HuH-7 (cell line): ENCODE measurements at regions not wholly inside any gene's neighbourhood (a gene's known extent, or its start where the extent isn't known, plus 50 kb on each side); places are given as distances from the start of the nearest gene placed in this dataset.
"Not testable (repeated sequence)": the region's sequence is repeated elsewhere in the genome, so short reads cannot be mapped to it uniquely, and the experiment has no call there.

ENCODE experiments used
- DNase-seq: peaks from one replicate; pipeline ENCODE4 v3.0.0; 2011; ENCODE audit warnings: low spot score

DNA sequence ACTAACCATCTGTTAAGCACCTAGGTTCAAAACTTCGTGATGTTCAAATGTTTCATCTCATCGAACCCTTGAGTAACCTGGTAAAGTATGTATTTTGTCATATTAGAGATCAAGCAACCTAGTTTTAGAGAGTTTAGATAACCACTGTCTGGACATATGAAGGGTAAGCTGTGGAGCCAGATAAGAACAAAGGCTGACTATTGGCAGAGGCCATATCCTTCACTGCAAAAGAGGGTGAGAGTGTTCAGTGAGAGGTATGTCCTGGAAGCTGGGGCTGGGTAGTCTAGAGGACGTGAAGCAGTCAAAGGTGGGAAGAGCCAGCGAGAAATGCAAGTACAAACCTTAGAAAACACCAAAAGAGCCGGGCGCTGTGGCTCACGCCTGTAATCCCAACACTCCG is 573.1 kb upstream of the KLF4 start:
- DNase-seq = no peak

DNA sequence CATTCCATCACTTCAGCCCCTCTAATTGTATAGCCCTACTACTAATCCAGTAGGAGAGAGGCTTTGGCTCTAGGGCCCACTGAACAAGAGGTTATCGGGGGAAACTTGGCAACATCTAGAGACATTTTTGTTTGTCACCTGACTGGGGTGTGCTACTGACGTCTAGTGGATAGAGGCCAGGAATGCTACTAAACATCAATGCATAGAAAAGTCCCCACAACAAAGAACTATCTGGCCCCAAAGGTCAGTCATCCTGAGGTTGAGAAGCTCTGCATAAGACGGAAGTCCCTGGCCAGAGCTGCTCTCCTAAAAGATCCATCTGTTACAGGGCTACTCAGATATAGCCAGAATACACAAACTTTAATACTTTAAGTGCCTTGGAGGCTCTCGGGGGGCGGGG is 570.6 kb upstream of the KLF4 start:
- no peak for DNase-seq

DNA sequence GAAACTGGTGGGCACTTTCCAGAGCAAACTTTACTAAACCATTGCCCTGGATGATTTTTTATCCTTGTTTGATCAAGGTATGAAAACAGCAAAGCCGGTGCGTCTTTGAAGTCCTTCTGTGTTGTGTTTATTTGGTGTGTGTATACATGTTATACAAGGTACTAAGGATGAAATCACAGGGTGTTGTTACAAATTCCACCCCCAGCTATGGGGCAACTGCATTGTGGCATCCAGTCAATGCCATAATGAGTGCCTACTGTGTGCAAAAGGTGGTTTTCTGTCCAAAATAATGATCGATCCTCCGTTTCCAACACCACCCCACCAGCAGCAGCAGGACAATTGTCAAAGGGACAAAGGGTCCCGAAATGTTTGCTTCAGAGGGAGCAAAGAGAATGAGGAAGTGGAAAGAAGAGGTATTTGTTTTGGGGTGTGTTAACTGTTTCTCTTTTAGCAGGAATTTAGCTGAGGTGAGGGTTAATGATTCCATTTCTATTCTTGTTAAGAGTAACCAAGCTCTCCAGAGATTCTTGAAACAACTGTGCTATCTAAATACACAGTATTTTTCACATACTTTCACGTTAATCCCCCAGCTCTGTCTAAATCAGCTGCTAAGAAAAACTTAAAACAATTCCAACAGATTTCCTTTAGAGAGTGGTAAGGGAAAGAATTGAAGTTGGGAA is 568.7 kb upstream of the KLF4 start:
- no peak for DNase-seq

DNA sequence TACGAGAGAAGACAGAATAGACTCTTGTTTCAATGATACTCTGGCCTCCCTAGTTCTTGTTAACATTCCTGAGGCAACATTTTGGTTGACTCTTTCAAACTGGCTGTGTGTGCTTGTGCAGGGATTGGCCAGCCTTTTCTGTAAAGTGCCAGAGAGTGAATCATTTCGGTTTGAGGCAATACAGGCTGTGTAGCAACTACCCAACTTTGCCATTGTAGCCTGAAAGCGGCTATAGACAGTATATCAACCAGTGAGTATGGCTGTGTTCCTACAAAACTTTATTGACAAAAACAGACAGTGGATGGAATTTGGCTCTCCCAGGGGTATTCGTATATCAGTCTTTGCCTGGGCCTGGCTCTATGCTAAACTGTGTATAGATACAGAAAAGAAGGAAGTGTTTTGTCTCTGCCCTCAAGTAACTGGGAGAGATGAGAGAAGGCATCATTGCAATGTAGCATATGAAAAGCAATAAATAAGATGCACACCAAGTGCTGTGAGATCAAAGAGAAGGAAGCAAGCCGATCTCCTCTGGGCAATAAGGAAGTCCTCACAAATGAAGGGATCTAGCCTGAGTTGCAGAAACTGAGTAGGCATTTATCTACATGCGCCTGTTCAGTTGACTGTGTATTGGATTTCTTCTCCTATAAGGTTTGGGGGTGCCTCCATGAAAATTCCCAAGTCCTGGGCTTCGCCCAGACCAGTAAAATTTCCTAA is 568.0 kb upstream of the KLF4 start:
- no peak for DNase-seq

DNA sequence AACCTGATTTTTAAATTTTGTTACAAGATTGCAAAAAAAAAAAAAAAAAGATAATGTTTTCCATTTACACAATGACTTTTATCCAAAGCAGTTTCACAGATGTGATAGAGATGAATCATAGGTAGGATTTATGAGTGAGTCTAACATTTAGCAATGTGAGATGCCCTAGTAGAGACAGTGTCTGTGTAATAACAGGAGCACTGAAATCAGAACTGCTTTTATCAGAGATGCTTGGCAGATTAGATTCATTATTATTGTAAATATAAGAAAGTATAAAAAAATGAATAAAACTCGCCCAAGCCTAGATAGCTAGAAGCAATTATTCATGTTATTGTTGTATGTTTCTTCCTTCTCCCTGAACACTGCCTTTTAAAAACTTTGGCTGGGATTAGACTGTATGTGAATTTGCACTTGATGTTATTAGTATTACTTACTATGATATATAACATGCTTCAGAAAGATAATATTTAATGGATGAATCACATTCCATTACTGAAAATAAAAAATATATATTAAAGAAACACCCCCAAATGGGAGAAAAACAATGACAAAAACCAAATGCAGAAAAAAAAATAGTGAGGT is 567.3 kb upstream of the KLF4 start:
- no peak for DNase-seq

DNA sequence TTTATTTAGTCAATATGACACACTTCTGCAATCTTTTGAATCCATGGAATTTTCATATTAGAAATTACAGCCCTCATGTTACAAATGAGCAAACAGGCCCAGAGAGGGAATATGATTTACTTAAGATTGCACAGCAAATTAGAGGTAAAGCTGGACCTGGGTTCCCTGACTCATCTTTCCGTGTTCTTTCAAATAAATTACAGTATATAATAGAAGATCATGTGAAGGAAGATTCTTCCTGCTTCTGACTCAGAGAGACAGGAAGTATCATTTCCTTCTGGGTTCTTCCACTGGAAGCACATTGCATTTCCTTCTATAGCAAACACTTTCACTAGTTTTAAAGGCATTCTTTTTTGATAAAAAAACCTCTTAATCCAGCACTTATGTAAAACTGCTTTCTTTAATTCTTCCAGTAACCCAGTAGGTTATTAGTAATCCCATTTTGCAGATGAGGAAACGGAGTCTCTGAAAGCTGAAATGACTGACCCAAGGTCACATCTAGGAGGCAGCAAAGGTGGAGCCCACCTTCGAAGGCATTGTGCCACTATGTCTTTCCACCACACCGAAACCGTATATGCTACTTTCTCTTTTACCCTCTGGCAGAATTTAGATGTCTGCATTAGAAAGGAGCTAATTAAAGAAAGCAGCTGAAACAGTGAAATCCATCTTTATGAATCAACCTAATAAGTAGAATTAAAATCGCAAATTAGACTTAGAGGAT is 566.7 kb upstream of the KLF4 start:
- DNase-seq = no peak

DNA sequence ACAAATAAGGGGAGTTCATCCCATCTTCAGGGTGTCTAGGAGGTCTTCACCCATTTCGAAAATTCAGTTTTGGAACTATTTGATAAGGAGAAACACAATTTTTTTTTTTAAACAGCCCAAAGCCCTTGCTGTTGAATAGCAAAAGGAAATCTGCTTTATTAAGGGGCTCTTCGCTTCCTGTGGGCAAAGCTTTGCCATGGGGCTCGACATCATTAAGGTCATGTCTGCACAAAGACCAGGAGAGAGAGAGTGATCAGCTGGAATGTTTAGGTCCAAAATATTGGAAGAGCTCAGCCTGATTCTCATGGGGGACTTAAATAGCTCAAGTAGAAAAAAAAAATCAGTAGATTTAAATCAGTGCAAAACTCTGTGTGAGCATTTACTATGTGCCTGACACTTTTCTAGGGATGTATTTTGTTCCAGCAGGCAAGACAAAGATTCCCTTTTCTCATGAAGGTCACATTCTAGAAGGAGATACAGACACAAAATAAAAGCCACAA is 564.6 kb upstream of the KLF4 start:
- no peak for DNase-seq

DNA sequence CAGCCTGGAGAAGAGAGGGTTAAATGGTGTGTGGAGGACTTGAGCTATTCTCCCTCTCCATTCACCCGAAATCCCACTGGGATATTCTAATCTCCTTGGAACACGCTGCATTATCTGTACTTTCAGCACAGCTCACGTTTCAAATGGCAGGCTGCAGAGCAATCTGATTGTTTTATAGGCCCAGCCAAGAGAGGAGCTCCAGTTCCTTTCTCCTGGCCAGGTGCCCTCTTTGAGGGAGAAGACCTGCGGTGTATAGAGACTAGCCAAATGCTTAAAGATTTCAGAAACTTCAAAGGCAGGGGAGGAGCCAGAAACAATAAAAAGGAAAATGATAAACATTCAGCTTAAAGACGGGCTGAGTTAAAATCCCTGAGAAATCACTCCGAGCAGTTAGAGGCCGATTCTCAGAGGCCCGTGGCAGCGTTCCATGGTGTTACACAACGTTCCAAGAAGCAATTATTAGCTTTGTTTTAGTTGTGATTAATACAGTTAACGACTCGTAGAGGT is 564.0 kb upstream of the KLF4 start:
- DNase-seq = no peak

DNA sequence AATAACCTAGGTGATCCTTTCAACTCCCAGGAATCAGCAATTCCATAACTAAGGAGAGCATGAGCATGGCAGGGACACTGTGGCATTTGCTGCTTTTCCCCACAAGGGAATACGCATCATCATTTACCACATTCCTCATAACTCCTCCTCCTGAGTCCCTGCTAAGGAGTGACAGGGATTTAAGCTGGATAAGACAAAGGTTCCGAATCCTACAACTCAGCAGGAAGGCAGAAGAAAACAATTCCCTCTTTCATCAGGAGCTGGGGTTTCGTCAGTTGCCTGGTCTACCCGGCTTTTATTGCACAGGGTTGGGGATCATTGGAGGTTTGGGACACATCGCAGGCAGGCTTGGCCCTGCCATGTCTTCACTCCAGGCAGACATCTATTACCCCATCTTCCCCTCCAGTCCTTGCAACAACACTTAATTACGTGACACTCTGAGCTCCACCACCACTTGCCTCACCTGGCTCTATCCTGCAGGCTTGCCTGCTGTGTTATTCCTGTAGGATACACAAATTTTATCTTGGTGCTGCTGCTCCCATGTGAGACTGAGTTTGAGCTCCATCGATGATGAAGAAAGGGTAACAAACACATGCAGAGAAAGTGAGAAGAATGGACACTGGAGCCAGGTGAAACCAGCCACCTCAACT is 563.0 kb upstream of the KLF4 start:
- no peak for DNase-seq

DNA sequence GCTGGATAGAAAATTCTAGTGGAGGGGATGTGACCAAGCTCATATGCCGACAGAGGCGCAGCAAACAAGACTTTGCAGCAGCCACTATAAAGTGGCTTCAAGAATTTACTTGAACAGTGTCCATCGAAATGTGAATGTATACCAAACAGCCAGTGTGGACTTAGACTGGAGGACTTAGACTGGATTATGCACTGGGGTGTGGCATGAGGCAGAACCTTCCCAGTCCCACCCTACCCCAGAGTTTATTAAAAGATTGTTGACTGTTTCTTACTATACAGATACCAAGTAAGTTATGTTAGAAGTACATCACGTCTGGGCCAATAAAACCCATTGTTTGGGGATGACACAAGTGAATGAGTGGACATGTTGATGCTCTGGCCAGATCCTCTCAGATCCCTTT is 561.3 kb upstream of the KLF4 start:
- DNase-seq = no peak

DNA sequence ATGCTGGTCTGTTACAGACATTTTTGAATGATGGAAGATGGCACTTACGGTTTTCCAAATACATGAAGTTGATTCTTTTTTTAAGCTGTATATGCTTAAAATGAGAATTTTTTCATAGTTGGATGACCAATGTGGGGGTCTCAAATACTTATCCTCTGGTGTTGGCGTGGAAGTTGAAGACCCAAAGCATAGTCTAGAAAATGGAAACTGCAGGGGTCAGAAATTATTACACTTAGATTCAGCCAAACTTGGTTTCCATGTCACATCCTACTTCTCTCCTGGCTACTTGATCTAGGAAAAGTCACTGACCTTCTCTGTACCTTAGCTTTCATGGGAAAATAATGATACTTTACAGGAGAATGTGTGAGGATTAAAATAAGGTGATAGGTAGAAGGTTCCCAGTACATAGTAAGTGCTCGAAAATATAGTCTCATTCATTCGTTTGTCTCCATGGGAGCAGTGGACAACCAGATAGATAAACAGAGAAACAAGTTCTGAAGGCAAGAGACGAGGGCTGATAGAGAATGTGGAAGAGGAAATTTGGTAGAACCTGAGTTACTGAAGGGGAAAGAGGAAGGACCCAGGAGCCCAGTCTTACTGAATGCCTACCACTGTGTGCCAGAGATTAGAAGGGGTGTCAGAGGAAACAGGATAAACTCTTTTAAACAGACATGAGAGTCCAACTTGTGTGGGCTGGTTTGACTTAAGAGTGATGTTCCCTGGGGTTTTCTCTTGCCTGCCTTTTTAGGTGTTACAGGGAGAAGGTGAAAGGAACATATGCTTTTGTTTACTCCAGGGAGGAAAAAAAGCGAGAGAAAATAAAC is 560.3 kb upstream of the KLF4 start:
- no peak for DNase-seq

DNA sequence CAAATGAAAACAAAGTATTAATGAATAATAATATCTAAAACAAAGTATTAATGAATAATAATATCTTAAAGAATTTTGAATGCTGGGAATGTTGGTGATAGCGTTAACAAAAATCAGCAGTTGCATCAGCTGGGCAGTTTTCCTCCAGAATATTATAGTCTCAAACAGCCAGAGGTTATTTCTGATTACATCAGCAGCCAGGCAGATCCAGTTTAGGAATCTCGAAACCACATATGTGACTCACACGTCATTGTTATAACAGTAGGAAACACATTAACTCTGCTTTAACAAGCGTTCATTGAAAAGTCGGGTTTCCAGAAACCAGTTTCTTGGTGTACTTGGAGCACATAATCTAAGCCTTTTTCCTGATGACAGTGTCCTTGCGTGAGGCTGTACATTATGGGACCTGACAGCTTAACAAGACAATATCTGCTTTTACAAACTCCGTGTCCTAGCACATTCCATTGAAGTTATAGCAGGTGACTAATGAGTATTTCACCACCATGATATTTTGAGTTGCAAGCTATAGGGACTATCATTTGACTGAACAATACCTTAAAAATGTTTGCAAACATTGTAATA is 559.5 kb upstream of the KLF4 start:
- no peak for DNase-seq

DNA sequence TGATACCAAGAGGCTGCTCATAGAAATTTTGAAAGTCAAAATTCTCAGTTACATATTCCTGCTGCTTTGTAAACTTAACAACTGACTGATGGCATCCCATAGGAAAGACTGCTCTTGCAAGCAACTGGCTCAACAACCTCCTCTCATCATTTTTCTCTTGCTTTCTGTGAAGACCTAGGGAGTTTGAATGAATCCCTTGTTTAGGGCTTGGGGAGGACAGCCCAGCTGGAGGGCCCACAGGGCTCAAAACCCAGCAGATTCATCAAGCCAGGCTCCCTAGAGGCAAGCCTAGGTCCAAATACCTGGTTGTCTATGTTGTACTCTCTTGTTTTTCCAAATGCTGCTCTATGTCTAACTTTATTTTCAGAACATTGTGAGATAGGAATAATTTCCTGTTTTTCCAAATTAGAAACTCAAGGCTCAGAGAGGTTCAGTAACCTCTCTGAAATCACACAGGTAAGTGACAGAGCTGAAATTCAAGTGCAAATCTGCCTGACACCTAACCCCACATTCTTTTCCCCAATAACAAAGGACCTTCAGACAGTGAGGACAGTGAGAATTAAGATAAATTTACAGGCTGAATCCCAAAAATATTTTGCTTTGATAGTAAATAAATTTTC is 558.9 kb upstream of the KLF4 start:
- no peak for DNase-seq

DNA sequence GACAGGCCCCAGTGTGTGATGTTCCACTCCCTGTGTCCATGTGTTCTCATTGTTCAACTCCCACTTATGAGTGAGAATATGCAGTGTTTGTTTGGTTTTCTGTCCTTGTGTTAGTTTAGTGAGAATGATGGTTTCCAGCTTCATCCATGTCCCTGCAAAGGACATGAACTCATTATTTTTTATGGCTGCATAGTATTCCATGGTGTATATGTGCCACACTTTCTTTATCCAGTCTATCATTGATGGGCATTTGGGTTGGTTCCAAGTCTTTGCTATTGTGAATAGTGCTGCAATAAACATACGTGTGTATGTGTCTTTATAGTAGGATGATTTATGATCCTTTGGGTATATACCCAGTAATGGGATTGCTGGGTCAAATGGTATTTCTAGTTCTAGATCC is 558.2 kb upstream of the KLF4 start:
- DNase-seq = not testable (repeated sequence)

DNA sequence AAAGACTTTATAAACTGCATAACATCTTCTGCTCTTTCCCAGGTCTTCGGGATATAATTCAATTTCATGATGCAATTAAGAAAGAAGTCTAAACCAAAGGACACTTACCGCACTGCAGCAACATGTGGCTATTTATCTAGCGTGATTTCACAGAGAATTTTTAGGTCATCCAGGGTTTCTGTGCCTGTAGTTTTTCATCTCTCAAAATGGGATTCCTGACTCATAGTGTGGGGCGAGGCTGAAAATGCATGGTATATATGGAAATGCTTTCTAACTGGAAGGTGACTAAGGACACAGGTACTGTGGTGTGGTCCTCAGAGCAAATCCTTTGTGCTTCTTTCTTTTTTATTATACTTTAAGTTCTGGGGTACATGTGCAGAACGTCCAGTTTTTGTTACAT is 557.7 kb upstream of the KLF4 start:
- DNase-seq = no peak

DNA sequence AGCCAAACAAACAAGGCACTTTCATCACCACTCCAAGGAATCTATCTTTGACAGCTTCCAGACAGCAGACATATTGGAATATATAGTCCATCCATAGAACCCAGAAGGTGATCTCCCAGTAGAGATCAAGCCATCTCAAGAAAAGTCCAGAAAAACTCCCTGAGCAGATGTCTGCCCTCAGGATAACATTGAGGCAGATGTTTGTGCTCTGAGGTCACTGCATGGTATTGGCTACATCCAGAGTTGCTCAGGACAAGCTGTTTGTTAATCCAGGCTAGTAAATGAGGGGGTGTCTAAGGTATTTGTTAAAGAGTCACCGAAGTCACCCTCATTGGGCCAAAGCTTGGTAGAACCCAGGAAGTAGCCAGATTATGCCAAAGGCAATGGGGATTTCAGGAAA is 556.3 kb upstream of the KLF4 start:
- no peak for DNase-seq

DNA sequence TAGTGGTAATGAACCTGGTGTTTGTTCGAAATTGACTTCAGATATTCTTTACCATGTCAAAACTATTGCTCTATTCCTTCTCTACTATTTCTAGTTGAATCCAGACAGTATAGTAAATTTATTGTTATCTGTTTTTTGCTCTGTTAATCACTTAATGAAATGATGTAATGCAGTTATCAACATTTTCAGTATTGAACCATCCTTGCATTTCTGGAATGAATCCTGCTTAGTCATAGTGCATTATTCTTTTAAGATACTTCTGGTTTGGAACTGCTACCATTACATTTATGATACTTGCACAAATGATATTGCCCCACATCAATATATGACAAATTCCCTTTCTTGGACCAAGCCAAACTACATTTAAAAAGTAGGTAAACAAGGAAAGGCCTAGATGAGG is 554.0 kb upstream of the KLF4 start:
- DNase-seq = no peak

DNA sequence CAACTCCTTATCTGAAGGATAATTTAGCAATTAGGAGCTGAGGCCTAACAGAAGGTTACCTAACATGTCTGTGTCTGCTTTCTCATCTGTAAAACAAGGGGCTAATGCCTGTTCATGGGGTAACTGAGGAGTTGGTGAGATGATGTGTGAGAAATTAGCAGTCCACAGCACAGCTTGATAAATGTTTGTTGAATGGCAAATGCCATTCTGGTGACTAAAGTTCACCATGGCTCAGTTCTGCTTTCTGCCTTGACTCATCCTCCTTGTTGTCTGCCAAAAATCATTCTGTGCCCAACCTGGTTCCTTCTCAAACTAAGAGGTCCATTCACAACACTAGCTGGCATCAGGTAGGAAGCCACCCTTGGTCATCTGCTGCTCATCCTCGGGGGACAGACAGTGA is 552.0 kb upstream of the KLF4 start:
- no peak for DNase-seq

DNA sequence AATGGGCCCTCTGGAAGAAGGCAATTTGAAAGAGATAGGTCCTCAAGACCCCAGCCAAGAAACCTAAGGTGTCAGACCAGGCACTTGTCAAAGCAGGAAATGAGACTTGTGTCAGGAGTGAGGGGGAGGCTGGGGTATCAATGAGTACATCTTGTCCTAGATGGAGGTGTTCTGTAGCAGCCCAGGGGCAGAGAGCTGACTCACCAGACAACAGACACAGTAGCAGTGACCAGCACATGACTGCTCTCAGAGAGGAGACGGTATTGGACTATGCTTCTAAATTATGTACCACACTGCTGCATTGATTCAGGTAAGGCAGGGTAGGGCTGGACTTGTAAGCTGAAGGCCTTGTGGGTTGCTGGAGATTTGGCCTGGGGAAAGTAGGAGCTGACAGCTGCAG is 551.2 kb upstream of the KLF4 start:
- DNase-seq = no peak

DNA sequence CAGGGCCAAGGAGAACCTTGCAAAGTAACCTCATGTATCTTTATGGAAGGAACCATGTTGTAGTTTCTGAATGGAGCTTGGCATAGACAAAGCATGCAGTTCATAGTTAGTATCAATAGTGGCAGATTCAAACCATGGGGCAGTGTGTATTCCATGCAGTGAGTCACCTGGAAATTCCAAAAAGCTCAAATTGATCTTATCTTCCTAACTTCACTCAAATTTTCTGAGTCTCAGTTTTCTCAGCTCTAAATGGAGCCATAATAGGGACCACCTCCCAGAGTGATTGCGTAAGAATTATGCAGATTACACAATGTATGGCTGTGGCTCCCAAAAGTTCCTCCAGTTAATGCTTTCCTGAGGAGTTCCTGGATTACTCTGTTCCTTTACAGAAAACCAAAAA is 549.9 kb upstream of the KLF4 start:
- no peak for DNase-seq
